Neural cell (in vitro differentiated cells): ENCODE measurements at regions not wholly inside any gene's neighbourhood (a gene's known extent, or its start where the extent isn't known, plus 50 kb on each side); places are given as distances from the start of the nearest gene placed in this dataset.

Experiments
- EZH2 ChIP-seq: fragments of 200-600, 300-800 bp; shearing (Covaris generic), sonication (generic); IDR thresholded peaks from 2 replicates; pipeline ENCODE4 v1.6.1; 2014; ENCODE audit warnings: antibody characterized with exemption, low read length, borderline replicate concordance, mild to moderate bottlenecking; ENCODE audit not compliant: insufficient read depth, poor library complexity, severe bottlenecking
- POLR2AphosphoS5 ChIP-seq: IDR thresholded peaks from 2 replicates; pipeline ENCODE4 v1.6.1; 2012
- RAD21 ChIP-seq: fragments of 450-650 bp; conservative IDR thresholded peaks from 2 replicates; pipeline ENCODE4 v1.6.1; 2014; ENCODE audit warnings: antibody characterized with exemption, mild to moderate bottlenecking, moderate library complexity
- REST ChIP-seq: IDR thresholded peaks from 2 replicates; pipeline ENCODE4 v1.6.1; 2012; ENCODE audit warnings: borderline replicate concordance
- TF ChIP-seq, protein P1 (sequence below): fragments of 450-650 bp; IDR thresholded peaks from 2 replicates; pipeline ENCODE4 v1.5.1; 2014; ENCODE audit warnings: antibody characterized with exemption, mild to moderate bottlenecking, moderate library complexity; ENCODE audit not compliant: poor library complexity, severe bottlenecking

DNA sequence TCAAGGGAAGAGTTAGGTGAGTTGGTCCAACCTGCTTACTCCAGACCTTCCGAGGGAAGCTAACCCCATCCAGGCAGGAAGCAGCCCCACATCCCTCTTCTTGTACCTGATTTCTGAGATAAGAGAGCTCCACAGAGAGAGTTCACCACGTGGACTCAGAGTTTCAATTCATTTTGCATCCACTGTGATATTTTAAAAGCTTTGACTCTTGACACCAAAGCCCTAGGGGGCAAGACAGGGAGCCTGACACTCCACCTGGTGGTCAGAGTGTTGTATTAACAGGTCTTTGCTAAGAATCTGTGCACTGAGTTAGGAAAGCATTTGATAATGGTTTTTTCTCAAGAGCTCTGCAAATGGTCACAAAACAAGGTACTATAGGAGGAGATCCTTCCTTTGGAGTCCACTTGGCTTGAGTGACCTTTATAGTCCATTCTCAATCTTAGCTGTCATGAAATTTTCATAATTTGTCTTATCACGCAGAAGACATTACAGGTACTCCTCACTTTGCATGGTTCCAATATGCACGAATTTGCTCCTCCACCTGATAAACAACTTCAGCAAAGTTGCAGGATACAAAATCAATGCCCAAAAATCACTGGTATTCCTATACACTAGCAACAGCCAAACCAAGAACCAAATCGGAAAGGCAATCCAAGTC is 56.2 kb upstream of the RIPOR2 start:
- TF ChIP-seq REST (no peak), EZH2 (no peak), POLR2AphosphoS5 (peak; percentile 33), RAD21 (peak; percentile 72)
- TF ChIP-seq, protein P1, sequence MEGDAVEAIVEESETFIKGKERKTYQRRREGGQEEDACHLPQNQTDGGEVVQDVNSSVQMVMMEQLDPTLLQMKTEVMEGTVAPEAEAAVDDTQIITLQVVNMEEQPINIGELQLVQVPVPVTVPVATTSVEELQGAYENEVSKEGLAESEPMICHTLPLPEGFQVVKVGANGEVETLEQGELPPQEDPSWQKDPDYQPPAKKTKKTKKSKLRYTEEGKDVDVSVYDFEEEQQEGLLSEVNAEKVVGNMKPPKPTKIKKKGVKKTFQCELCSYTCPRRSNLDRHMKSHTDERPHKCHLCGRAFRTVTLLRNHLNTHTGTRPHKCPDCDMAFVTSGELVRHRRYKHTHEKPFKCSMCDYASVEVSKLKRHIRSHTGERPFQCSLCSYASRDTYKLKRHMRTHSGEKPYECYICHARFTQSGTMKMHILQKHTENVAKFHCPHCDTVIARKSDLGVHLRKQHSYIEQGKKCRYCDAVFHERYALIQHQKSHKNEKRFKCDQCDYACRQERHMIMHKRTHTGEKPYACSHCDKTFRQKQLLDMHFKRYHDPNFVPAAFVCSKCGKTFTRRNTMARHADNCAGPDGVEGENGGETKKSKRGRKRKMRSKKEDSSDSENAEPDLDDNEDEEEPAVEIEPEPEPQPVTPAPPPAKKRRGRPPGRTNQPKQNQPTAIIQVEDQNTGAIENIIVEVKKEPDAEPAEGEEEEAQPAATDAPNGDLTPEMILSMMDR: peak; percentile 73
